ENCODE measurements at regions not wholly inside any gene's neighbourhood (a gene's known extent, or its start where the extent isn't known, plus 50 kb on each side); places are given as distances from the start of the nearest gene placed in this dataset.

DNA sequence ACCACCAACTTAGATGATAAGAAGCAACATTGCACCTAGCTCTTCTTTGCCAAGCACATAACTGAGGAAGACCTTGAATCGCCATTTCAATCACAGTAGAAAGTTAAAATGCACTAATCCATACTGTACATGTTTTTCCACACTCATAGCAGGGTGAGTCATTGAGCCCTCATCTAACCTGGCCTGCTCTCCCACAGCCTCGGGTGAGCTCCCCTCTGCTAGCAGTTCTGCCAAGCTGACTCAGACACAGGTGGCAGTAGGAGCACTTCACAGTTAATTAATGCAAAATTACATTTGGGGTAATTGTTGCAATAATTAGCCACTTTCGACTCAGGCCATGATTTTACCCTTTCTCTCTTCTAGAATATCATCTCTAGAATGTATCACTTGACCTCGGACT, 1632.8 kb upstream of the CELF4 start:
- TF ChIP-seq POLR2A (IDR thresholded peaks at IDR 0.05) = no peak
- TF ChIP-seq, protein P1, sequence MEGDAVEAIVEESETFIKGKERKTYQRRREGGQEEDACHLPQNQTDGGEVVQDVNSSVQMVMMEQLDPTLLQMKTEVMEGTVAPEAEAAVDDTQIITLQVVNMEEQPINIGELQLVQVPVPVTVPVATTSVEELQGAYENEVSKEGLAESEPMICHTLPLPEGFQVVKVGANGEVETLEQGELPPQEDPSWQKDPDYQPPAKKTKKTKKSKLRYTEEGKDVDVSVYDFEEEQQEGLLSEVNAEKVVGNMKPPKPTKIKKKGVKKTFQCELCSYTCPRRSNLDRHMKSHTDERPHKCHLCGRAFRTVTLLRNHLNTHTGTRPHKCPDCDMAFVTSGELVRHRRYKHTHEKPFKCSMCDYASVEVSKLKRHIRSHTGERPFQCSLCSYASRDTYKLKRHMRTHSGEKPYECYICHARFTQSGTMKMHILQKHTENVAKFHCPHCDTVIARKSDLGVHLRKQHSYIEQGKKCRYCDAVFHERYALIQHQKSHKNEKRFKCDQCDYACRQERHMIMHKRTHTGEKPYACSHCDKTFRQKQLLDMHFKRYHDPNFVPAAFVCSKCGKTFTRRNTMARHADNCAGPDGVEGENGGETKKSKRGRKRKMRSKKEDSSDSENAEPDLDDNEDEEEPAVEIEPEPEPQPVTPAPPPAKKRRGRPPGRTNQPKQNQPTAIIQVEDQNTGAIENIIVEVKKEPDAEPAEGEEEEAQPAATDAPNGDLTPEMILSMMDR (IDR thresholded peaks at IDR 0.05 in 8 of 11, conservative IDR thresholded peaks at IDR 0.05 in 3 of 11) = no peak
